Colonic mucosa (tissue), 4 donors: ENCODE measurements at regions not wholly inside any gene's neighbourhood (a gene's known extent, or its start where the extent isn't known, plus 50 kb on each side); places are given as distances from the start of the nearest gene placed in this dataset.
A peak's percentile ranks its signal among the peaks of the same experiment; 100 is the strongest.

ENCODE experiments used
- DNase-seq: peaks from one replicate; pipeline ENCODE4 v3.0.0-alpha.2; 2020
- H3K27ac ChIP-seq: fragments of 200-600 bp; one replicate; pipeline ENCODE4 v1.8.0; 2021
- H3K27me3 ChIP-seq: fragments of 200-600 bp; one replicate; pipeline ENCODE4 v1.8.0; 2021
- H3K36me3 ChIP-seq: fragments of 200-600 bp; one replicate; pipeline ENCODE4 v1.8.0; 2021
- H3K4me1 ChIP-seq: fragments of 200-600 bp; one replicate; pipeline ENCODE4 v1.8.0; 2021; ENCODE audit warnings: mild to moderate bottlenecking
- H3K4me3 ChIP-seq: fragments of 200-600 bp; one replicate; pipeline ENCODE4 v1.8.0; 2021
- H3K9ac ChIP-seq, 2 donors: one replicate each; pipeline ENCODE4 v1.7.0; 2013; ENCODE audit warnings: control low read depth in 2 of 2, low read depth in 2 of 2, low read length in 2 of 2
- H3K9me3 ChIP-seq: fragments of 200-600 bp; one replicate; pipeline ENCODE4 v1.8.0; 2021
- CTCF ChIP-seq: fragments of 200-600 bp; IDR thresholded peaks from one replicate; pipeline ENCODE4 v1.8.0; 2022; ENCODE audit warnings: antibody characterized with exemption, mild to moderate bottlenecking
- intact Hi-C: fragments of 100-400 bp; cut with DNase I; formaldehyde crosslinking; loops from one replicate; pipeline ENCODE4 v1.14.1; 2022
- donor health status: healthy.
- donor health status: DM: no; HTN: no; CAD: no.
- donor health status: DM: no; HTN: no; CAD: no.

- peak; percentile 52 for TF ChIP-seq CTCF
- intact Hi-C loops: no loop called here
- H3K27ac ChIP-seq: no peak overlapping the region
- H3K4me1 ChIP-seq: no peaks in the 10 kb centered on the region
- no peaks in the 10 kb centered on the region for H3K36me3 ChIP-seq
- H3K9ac ChIP-seq: no peak overlapping the region
- H3K4me3 ChIP-seq: no peak overlapping the region
- H3K27me3 ChIP-seq: no peaks in the 10 kb centered on the region
- no peak for DNase-seq
- H3K9me3 ChIP-seq: no peaks in the 10 kb centered on the region
Observed at GRCh38 chr14:44803239-44803905, 158.4 kb downstream of the KLHL28 start.

DNA sequence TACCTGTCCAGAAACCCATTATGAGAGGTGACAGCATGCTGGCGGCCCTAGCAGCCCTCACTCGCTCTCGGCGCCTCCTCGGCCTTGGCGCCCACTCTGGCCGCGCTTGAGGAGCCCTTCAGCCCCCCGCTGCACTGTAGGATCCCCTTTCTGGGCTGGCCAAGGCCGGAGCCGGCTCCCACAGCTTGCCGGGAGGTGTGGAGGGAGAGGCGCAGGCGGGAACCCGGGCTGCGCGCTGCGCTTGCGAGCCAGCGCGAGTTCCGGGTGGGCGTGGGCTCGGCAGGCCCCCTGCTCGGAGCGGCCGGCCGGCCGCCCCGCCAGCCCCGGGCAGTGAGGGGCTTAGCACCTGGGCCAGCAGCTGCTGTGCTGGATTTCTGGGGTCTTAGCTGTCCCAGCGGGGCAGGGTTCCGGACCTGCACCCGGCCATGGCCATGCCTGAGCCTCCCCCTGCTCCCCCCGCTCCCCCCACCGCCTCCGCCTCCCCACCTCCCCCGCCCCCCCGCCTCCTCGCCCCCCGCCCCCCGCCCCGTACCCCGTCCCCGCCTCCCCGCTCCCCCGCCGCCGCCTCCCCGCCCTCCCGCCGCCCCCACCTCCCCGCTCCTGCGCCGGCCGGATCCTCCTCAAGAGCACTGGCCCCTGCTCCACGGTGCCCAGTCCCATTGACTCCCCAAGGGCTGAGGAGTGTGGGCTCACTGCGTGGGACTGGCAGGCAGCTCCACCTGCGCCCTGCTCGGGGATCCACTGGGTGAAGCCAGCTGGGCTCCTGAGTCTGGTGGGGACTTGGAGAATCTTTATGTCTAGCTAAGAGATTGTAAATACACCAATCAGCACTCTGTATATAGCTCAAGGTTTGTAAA lies 163.1 kb downstream of the KLHL28 start:
- no peak for DNase-seq
- Histone ChIP-seq H3K27me3 (no peaks in the 10 kb centered on the region), H3K9ac (no peak overlapping the region), H3K4me3 (no peak overlapping the region), H3K27ac (no peak overlapping the region), H3K4me1 (no peaks in the 10 kb centered on the region), H3K9me3 (no peaks in the 10 kb centered on the region), H3K36me3 (no peaks in the 10 kb centered on the region)
- no peak for TF ChIP-seq CTCF
- intact Hi-C loops: no loop called here

GRCh38 chr14:44795725-44796124 lies 166.0 kb downstream of the KLHL28 start:
- no peaks in the 10 kb centered on the region for H3K36me3 ChIP-seq
- H3K9me3 ChIP-seq: no peaks in the 10 kb centered on the region
- no peaks in the 10 kb centered on the region for H3K4me1 ChIP-seq
- intact Hi-C loops: no loop called here
- no peaks in the 10 kb centered on the region for H3K27me3 ChIP-seq
- no peak for TF ChIP-seq CTCF
- H3K9ac ChIP-seq: no peak overlapping the region
- no peak overlapping the region for H3K4me3 ChIP-seq
- no peak overlapping the region for H3K27ac ChIP-seq
- no peak for DNase-seq

- H3K4me1 ChIP-seq: no peaks in the 10 kb centered on the region
- no peak for DNase-seq
Observed at GRCh38 chr14:44791730-44792129, 170.0 kb downstream of the KLHL28 start.

GRCh38 chr14:44788612-44789011 lies 173.1 kb downstream of the KLHL28 start:
- intact Hi-C loops: no loop called here
- Histone ChIP-seq H3K9me3 (no peaks in the 10 kb centered on the region), H3K27me3 (no peaks in the 10 kb centered on the region), H3K27ac (no peak overlapping the region), H3K36me3 (no peaks in the 10 kb centered on the region), H3K9ac (no peak overlapping the region), H3K4me3 (no peak overlapping the region), H3K4me1 (no peaks in the 10 kb centered on the region)
- TF ChIP-seq CTCF: no peak
- no peak for DNase-seq

More at GRCh38 chr14:44791730-44792129, 170.0 kb downstream of the KLHL28 start:
- no peaks in the 10 kb centered on the region for H3K36me3 ChIP-seq
- no peaks in the 10 kb centered on the region for H3K27me3 ChIP-seq
- no peak for TF ChIP-seq CTCF
- H3K27ac ChIP-seq: no peak overlapping the region
- H3K9ac ChIP-seq: no peak overlapping the region
- no peak overlapping the region for H3K4me3 ChIP-seq
- intact Hi-C loops: no loop called here
- H3K9me3 ChIP-seq: no peaks in the 10 kb centered on the region
